NCI-H526 (cell line): ENCODE measurements at regions not wholly inside any gene's neighbourhood (a gene's known extent, or its start where the extent isn't known, plus 50 kb on each side); places are given as distances from the start of the nearest gene placed in this dataset.

Experiments used
- DNase-seq, 2 experiments: peaks; one replicate each; lab custom pipeline; 2025; lab: John Stamatoyannopoulos, UW

DNA sequence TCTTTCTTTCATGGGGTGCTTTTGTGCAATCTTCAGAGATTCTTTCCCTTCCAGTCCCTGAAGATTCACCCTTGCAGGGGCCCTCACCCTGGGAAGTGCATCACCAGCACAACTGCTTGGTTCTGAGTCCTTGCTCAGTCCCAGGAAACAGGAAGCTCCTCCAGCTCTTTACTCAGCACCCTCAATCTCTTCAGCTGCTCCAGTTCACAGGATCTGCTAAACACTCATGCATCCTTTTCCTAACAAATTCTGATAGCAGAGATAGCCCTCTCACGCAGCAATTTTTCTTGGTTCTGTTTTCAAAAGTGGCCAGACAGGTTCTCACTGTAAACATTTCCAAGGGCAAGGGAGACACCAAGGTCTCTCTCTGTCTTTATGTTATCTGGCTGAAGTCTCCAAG is 823.1 kb downstream of the LIG4 start:
- no peak for DNase-seq

DNA sequence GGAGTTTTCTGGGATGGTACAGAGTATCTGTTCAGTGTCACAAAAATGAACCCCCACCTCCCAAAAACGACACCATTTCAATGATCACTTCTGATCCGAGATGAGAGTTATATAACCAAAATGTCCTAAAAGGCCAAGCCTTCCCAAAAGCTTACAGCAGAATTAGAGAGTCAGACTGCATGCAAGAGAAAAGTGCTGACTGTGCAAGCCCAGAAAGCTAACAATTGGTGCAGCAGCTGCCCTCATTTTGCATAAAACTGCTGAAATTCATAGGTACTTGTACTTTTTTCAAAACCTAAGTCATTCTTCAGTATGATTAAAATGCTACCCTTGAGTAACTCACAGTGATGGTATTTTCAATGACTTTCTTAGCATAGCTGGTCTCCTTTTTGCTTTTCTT is 819.6 kb upstream of the ARGLU1 start:
- no peak for DNase-seq

- DNase-seq = no peak
Observed at GRCh38 chr13:107379407-107380155, 811.6 kb upstream of the ARGLU1 start.

DNA sequence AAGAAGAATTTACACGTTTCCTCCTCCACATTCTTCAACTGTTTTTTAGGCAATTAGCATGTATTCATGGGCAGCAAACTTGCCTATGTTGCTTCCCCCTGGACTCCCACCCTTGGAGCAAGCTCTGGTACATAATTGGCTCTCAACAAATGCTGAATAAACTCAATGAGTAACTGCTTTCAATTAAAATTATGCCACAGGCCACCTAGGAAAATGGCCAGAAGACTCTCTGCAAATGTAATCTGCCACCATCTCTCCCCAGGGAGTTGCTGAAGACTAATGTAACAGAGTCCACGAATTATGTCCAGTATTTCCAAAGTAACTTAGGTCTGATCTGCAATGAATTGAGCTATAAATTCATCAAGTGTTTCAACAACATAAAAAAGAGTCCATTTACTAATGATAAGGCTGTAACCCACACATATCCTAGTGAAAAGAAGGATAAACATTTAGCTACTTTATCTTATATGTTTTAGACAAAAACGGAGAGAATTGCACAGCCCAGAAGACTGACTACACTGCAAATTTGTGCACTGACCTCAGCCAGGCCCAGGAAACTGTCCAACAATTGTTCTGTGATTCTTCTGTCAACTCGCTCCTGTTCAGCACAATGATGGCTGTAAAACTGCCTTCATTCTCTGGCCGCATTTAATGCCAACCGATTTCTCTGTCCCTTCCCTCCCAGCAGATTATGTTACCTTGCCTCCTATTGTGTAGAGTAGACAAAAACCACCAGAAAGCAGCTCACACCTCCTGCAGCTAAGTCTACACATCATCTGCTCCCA is 808.6 kb upstream of the ARGLU1 start:
- no peak for DNase-seq

DNA sequence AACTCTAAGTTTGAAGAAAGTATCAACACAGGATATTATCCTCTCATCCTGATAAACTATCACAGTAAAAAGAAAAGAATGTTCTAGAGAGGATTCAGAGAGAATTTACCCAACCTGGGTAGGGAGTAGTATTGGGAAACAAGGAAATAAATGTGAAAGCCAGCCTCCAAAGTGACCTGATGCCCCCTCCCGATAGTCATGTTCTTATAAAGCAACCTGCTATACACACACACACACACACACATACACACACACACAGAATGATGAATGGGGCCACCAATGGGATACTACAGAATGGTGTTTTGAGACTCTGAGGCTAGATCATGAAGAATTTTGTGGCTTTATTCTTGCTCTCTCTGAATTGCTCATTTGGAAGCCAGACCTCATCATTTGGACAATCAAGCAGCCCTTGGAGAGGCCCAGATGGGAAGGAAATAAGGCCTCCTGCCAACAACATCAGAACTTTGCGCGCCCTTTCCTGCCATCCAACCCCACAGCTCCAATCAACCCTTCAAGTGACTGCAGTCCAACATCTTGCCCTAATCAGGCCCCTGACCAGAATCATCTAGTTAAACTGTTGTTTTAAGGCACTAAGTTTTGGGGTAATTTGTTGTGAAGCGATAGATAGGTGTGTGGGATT is 807.9 kb upstream of the ARGLU1 start:
- DNase-seq = no peak

DNA sequence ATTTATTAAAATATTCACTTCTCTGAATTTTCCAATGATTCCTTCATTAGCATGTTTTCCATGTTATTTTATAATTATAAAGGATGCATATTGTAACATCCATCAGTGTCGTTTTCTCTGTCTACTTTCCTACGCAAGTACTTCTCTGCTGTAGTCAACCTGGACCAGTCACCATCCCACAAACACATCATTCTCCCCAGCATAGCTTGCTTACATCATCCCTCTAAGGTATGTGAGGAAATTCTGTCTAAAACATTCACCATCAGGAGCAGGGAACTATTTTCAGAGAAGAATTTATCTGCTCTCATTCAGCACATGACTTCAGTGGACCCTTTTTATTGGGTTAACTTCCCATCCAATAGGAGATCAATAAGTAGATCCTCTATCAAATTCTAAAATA is 806.1 kb upstream of the ARGLU1 start:
- no peak for DNase-seq

- DNase-seq = no peak
Observed at GRCh38 chr13:107373551-107373950, 805.6 kb upstream of the ARGLU1 start.

DNA sequence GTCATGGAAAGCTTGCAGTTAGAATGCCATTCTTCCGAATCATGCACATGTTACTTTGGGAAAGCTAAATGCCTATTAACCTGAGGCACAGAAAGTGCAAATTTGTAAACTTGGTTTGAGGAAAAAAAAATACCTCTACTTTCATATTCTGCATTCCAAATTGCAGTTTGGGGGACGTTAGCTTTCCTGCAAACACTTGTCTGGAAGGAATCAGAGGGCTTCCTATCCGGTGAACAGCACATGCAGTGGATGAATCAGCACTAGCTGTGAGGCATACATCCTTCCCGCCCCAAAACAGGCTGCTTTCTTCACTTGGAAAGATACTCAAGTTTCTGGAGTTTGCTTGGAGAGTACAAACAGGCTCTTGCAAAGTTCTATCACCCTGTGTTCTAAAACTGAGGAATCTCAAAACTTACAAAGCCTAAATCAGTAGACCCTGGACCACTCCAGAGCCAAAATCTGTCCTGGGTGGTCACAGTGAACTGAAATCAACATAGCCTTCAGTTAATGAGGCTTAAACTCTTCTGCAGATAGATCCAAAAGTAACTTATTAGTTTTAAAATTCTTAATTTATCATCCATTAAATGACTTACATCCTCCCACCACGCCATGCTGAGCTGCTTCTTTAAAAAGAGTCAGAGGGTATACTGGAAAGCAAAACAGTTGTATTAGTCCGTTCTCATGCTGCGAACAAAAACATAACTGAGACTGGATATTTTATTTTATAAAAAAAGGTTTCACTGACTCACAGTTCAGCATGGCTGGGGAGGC is 802.3 kb upstream of the ARGLU1 start:
- DNase-seq = no peak

DNA sequence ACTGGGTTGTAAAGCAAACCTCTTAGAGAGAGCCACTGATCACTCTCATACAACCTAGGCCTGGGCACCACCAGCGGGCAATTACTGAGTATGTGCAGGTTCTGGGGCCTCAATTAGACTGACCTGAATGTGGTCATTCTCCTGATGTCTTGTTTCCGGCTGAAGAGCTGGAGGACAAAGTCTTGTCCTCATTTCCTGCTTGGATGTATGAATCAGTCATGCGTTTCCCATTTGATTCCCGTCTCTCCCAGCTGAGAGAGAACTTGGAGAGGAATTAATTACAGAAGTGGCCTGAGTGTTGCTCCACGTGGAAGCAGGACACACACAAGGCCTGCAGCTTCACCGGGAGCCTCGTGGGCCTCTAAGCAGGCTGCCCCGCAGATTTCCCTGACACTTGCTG is 799.3 kb upstream of the ARGLU1 start:
- no peak for DNase-seq

- no peak for DNase-seq
Observed at GRCh38 chr13:107365466-107366215, 797.7 kb upstream of the ARGLU1 start.

GRCh38 chr13:107364658-107365057 is 796.7 kb upstream of the ARGLU1 start:
- no peak for DNase-seq

DNA sequence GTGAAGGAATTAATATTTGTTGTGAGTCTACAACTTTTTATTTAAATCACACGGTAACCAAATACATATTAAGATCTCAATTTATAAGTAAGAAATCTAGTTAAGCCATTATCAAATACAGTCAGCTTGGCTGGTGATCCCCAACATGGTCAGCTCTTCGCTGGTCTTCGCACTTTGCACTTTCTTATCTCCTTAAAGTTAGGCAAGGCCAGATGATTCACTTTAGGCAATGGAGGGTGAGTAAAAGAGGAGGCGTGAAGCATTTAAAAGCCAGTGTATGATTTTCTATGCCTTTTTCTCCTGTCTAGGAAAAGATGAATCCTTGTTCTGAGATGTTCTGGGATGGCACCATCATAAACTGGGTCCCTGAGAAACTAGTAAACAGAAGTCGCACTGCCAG is 793.7 kb upstream of the ARGLU1 start:
- DNase-seq = no peak

DNA sequence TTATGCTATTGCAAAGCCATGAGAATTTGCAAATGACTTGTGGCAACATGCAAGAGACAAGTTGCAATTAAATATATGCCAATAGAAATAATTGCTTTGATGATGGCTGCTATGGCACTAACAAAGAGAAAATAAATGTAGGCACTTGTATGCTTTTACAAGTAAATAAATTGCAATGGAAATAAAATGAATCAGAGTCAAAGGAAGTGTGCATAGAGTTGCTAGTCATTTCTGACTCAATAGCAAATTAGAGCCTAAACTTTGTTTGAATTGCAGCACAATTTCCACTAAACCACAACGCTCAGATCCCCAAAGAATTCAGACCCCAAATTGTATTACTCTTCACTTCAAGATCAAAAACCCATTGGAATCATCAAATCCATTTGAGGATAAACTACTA is 792.1 kb upstream of the ARGLU1 start:
- DNase-seq = no peak

GRCh38 chr13:107358866-107359265 is 790.9 kb upstream of the ARGLU1 start:
- DNase-seq = no peak

- DNase-seq = peak in 1 of 2 experiments; percentile 5
Observed at GRCh38 chr13:107351305-107351704, 783.4 kb upstream of the ARGLU1 start.

GRCh38 chr13:107348925-107349324 is 781.0 kb upstream of the ARGLU1 start:
- DNase-seq = no peak

- DNase-seq = no peak
Observed at GRCh38 chr13:107348471-107348870, 780.5 kb upstream of the ARGLU1 start.

DNA sequence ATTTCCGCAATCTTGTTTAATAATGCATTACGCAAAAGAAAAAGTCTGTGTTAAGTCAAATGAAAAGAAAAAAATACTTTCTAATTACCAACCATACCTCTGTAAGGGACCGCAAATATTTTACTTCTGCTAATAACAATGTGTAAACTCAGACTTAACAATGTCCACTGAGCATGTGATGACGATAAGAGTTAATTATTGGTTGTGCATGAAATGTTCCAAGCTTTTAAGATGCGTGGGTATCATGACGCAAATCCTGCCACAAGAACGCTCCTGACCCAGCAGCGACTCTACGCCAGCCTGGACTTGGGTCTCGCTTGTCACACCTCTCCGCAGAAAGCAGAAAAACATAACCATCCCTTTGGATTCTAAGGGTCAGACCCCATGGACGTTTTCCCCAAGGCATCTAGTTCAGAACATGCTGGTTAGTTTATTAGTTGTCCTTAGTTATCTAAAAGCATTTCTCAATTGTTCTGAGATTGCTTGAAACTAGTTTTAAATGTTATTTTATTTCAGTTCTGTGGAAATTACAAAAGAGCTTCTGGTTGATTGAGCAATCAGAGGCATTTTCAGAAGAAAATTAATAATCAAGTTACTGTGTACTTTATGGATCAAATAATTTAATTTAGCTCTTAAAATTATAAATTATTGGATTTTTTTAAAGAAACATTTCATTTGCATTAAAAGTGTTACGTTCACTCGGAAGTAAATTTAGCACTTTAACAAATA is 779.9 kb upstream of the ARGLU1 start:
- no peak for DNase-seq

- no peak for DNase-seq
Observed at GRCh38 chr13:107342747-107343146, 774.8 kb upstream of the ARGLU1 start.

DNA sequence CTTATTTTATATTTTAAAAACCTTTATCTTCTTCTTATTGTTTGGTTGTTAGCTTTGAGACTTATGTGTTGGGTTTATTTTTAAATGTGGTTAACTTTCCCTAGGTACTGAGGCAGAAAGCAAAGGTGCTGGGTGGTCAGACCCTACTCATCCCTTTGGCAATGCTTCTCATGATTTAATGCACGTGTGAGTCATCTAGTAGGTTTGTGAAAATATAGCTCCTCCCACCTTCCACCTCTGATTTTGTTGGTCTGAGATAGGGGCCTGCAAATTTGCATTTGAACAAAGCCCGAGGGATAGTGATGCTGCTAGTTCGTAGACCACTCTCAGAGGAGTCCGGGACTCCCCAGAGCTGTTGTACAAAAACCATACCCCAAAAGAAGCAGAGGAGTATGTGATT is 771.3 kb upstream of the ARGLU1 start:
- DNase-seq = no peak

GRCh38 chr13:107332188-107332587 is 764.3 kb upstream of the ARGLU1 start:
- no peak for DNase-seq
